ENCODE measurements at regions not wholly inside any gene's neighbourhood (a gene's known extent, or its start where the extent isn't known, plus 50 kb on each side); places are given as distances from the start of the nearest gene placed in this dataset.
"Not testable (repeated sequence)": the region's sequence is repeated elsewhere in the genome, so short reads cannot be mapped to it uniquely, and the experiment has no call there.

- no peaks in the 10 kb centered on the region for H3K4me1 Mint-ChIP-seq (ENCODE audit: unreplicated experiment)
- no peak for DNase-seq (ENCODE audit: extremely low spot score, unreplicated experiment)
- no peaks in the 10 kb centered on the region for H3K36me3 Mint-ChIP-seq (ENCODE audit: unreplicated experiment)
- H3K4me3 Mint-ChIP-seq (ENCODE audit: unreplicated experiment), result no peak overlapping the region
- H3K27me3 Mint-ChIP-seq (ENCODE audit: unreplicated experiment), result peaks cover 22% of the 10 kb centered on the region
- H3K27ac Mint-ChIP-seq (ENCODE audit: unreplicated experiment), result no peak overlapping the region
- no peaks in the 10 kb centered on the region for H3K9me3 Mint-ChIP-seq (ENCODE audit: unreplicated experiment)
- TF ChIP-seq CTCF (IDR thresholded peaks at IDR 0.05), result no peak
These were observed 60.0 kb upstream of the PRNP start for GRCh38 chr20:4626228-4626627.

GRCh38 chr20:4625687-4626086, 60.6 kb upstream of the PRNP start:
- no peak overlapping the region for H3K27ac Mint-ChIP-seq (ENCODE audit: unreplicated experiment)
- H3K36me3 Mint-ChIP-seq (ENCODE audit: unreplicated experiment), result no peaks in the 10 kb centered on the region
- peaks cover 28% of the 10 kb centered on the region for H3K27me3 Mint-ChIP-seq (ENCODE audit: unreplicated experiment)
- no peak for TF ChIP-seq CTCF (IDR thresholded peaks at IDR 0.05)
- DNase-seq (ENCODE audit: extremely low spot score, unreplicated experiment), result no peak
- H3K4me3 Mint-ChIP-seq (ENCODE audit: unreplicated experiment), result no peak overlapping the region
- no peaks in the 10 kb centered on the region for H3K4me1 Mint-ChIP-seq (ENCODE audit: unreplicated experiment)
- no peaks in the 10 kb centered on the region for H3K9me3 Mint-ChIP-seq (ENCODE audit: unreplicated experiment)

GRCh38 chr20:4624675-4625336, 61.5 kb upstream of the PRNP start:
- DNase-seq (ENCODE audit: extremely low spot score, unreplicated experiment); H3K36me3 Mint-ChIP-seq (ENCODE audit: unreplicated experiment); H3K9me3 Mint-ChIP-seq (ENCODE audit: unreplicated experiment); H3K27ac Mint-ChIP-seq (ENCODE audit: unreplicated experiment); H3K4me3 Mint-ChIP-seq (ENCODE audit: unreplicated experiment); H3K4me1 Mint-ChIP-seq (ENCODE audit: unreplicated experiment): not testable (repeated sequence)
- peaks cover 33% of the 10 kb centered on the region for H3K27me3 Mint-ChIP-seq (ENCODE audit: unreplicated experiment)

GRCh38 chr20:4619144-4619543, 67.1 kb upstream of the PRNP start:
- not testable (repeated sequence) for H3K4me3 Mint-ChIP-seq (ENCODE audit: unreplicated experiment); H3K9me3 Mint-ChIP-seq (ENCODE audit: unreplicated experiment); H3K36me3 Mint-ChIP-seq (ENCODE audit: unreplicated experiment); H3K27ac Mint-ChIP-seq (ENCODE audit: unreplicated experiment); DNase-seq (ENCODE audit: extremely low spot score, unreplicated experiment); H3K4me1 Mint-ChIP-seq (ENCODE audit: unreplicated experiment)
- H3K27me3 Mint-ChIP-seq (ENCODE audit: unreplicated experiment), result peaks cover 55% of the 10 kb centered on the region

- Mint-ChIP-seq H3K4me1 (ENCODE audit: unreplicated experiment) (no peaks in the 10 kb centered on the region), H3K4me3 (ENCODE audit: unreplicated experiment) (no peak overlapping the region), H3K27ac (ENCODE audit: unreplicated experiment) (no peak overlapping the region), H3K27me3 (ENCODE audit: unreplicated experiment) (peaks cover 55% of the 10 kb centered on the region), H3K9me3 (ENCODE audit: unreplicated experiment) (no peaks in the 10 kb centered on the region), H3K36me3 (ENCODE audit: unreplicated experiment) (no peaks in the 10 kb centered on the region)
- no peak for TF ChIP-seq CTCF (IDR thresholded peaks at IDR 0.05)
- DNase-seq (ENCODE audit: extremely low spot score, unreplicated experiment), result no peak
These were observed 68.8 kb upstream of the PRNP start for GRCh38 chr20:4617484-4617883.

GRCh38 chr20:4617019-4617418, 69.2 kb upstream of the PRNP start:
- Mint-ChIP-seq H3K27me3 (ENCODE audit: unreplicated experiment) (peaks cover 53% of the 10 kb centered on the region), H3K4me1 (ENCODE audit: unreplicated experiment) (no peaks in the 10 kb centered on the region), H3K36me3 (ENCODE audit: unreplicated experiment) (no peaks in the 10 kb centered on the region), H3K4me3 (ENCODE audit: unreplicated experiment) (no peak overlapping the region), H3K27ac (ENCODE audit: unreplicated experiment) (no peak overlapping the region), H3K9me3 (ENCODE audit: unreplicated experiment) (no peaks in the 10 kb centered on the region)
- no peak for TF ChIP-seq CTCF (IDR thresholded peaks at IDR 0.05)
- DNase-seq (ENCODE audit: extremely low spot score, unreplicated experiment), result no peak

Data from osteocyte (in vitro differentiated cells).